Heart left ventricle (tissue), 16 donors: ENCODE measurements at regions not wholly inside any gene's neighbourhood (a gene's known extent, or its start where the extent isn't known, plus 50 kb on each side); places are given as distances from the start of the nearest gene placed in this dataset.
A peak's percentile ranks its signal among the peaks of the same experiment; 100 is the strongest.

Experiments
- ATAC-seq, 4 donors: fragments of 200-7000 bp; cut with Tn5 transposase; one replicate each; pipeline ENCODE4 v1.9.1; 2020 to 2022; ENCODE audit warnings: moderate library complexity in 4 of 4, mild to moderate bottlenecking in 3 of 4, moderate number of reproducible peaks in 1 of 4
- DNase-seq, 5 donors: peaks; one replicate each; pipeline ENCODE4 v3.0.0-alpha.2; 2020
- H3K27ac ChIP-seq, 12 donors: fragments of 200-600 bp; sonication (generic) in 4 of 12; one replicate each; pipeline versions ENCODE4 v1.5.0 to v1.8.0; 2016 to 2022; ENCODE audit warnings: mild to moderate bottlenecking in 2 of 12
- H3K27me3 ChIP-seq, 9 donors: fragments of 200-600 bp; sonication (generic) in 2 of 9; one replicate each; pipeline versions ENCODE4 v1.5.1 to v1.8.0; 2016 to 2022; ENCODE audit warnings: mild to moderate bottlenecking in 3 of 9
- H3K36me3 ChIP-seq, 9 donors: fragments of 200-600 bp; sonication (generic) in 2 of 9; one replicate each; pipeline versions ENCODE4 v1.5.0 to v1.8.0; 2018 to 2022; ENCODE audit warnings: mild to moderate bottlenecking in 2 of 9
- H3K4me1 ChIP-seq, 12 donors: fragments of 200-600 bp; sonication (generic) in 4 of 12; one replicate each; pipeline versions ENCODE4 v1.5.0 to v1.8.0; 2016 to 2022; ENCODE audit warnings: mild to moderate bottlenecking in 3 of 12
- H3K4me3 ChIP-seq, 12 donors: fragments of 200-600 bp; sonication (generic) in 4 of 12; one replicate each; pipeline versions ENCODE4 v1.5.0 to v1.8.0; 2017 to 2022; ENCODE audit warnings: mild to moderate bottlenecking in 9 of 12, moderate library complexity in 4 of 12
- H3K9me3 ChIP-seq, 12 donors: fragments of 200-600 bp; sonication (generic) in 4 of 12; one replicate each; pipeline versions ENCODE4 v1.5.0 to v1.8.0; 2016 to 2022; ENCODE audit warnings: mild to moderate bottlenecking in 1 of 12
- POLR2A ChIP-seq, 2 donors: fragments of 450-650 bp; IDR thresholded peaks; one replicate each; pipeline ENCODE4 v1.6.1; 2017; ENCODE audit warnings: antibody characterized with exemption in 2 of 2, mild to moderate bottlenecking in 2 of 2, moderate library complexity in 2 of 2
- whole genome bisulfite sequencing, 4 donors: extraction: QIAGEN DNeasy Blood & Tissue Kit in 2 of 4; methylation state at CpG; one replicate each; pipeline versions ENCODE4 v1.1.5 to v1.1.7; 2013 to 2018; 5-methylcytosine and 5-hydroxymethylcytosine counted together
- intact Hi-C, 10 donors: fragments of 100-400 bp; cut with DNase I; formaldehyde crosslinking; loops; one replicate each; pipeline versions ENCODE4 v1.11.1 to v1.14.2; 2022
- TF ChIP-seq, protein P1 (sequence below), 12 donors: fragments of 200-600 bp; sonication (generic) in 4 of 12; IDR thresholded peaks; one replicate each; pipeline versions ENCODE4 v1.5.0 to v1.8.0; 2018 to 2022; ENCODE audit warnings: antibody characterized with exemption in 12 of 12, mild to moderate bottlenecking in 5 of 12
- donor health status: ischemic (EF 13 %, LVEDD 7.1; RV severe dilation, severe dysfunction).
- donor health status: healthy with polysubstance abuse.
- donor health status: DM: no; HTN: yes; CAD: no.
- donor health status: DM: no; HTN: no; CAD: no.
- donor health status: ischemic (EF 25% LVEDD 6.9; RV normal size, moderate dysfunction).
- donor health status: ischemic (EF 25% LVEDD 5.7; RV mildly dilated, moderate dysfunction).
- donor health status: healthy.
- donor health status: DM: yes; HTN: yes; CAD: no.
- donor health status: ischemic (EF 35%, LVEDD 5.7; RV mildly dilated, moderate dysfunction).
- donor health status: nonischemic (EF 11% LVEDD 7.7; RV severe dilation, severe dysfunction).
- donor health status: DM: yes; HTN: yes; CAD: no.
- donor health status: PGD.
- donor health status: ischemic (EF 29% LVEDD 5.4; RV normal size, mild dysfunction).
- donor health status: nonischemic (EF 23%, LVEDD 6.1; RV moderate dilation, normal function).

DNA sequence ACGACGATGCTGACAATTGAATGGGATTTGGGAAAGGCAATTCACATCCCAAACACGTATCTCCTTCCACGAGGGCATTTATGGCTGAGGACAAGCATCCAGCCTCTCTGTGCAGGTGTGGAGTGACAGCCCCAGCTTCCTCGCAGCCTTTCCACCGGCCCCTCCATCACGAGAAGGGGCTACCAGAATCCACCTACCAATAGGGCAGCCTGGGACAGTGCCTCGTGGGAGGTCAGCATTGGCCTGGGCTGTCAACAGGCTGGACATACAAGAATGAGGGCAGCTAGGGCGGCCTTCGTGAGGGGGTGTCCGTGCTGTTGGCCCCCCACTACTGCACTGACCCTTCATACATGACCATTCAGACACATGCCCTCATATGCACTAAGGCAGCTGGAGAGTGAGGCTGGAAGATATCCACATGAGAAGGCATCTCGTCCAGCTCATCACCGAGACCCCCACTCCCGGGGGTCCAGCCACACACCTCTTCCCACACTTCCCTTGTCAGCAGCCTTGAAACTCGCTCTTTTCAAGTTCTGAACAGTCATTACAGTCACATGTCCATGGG lies 81.0 kb upstream of the ADRA2C start:
- DNase-seq = no peak
- TF ChIP-seq, protein P1, sequence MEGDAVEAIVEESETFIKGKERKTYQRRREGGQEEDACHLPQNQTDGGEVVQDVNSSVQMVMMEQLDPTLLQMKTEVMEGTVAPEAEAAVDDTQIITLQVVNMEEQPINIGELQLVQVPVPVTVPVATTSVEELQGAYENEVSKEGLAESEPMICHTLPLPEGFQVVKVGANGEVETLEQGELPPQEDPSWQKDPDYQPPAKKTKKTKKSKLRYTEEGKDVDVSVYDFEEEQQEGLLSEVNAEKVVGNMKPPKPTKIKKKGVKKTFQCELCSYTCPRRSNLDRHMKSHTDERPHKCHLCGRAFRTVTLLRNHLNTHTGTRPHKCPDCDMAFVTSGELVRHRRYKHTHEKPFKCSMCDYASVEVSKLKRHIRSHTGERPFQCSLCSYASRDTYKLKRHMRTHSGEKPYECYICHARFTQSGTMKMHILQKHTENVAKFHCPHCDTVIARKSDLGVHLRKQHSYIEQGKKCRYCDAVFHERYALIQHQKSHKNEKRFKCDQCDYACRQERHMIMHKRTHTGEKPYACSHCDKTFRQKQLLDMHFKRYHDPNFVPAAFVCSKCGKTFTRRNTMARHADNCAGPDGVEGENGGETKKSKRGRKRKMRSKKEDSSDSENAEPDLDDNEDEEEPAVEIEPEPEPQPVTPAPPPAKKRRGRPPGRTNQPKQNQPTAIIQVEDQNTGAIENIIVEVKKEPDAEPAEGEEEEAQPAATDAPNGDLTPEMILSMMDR (IDR thresholded peaks at IDR 0.05) = no peak
- peaks cover 0 to 30% (median 9%) of the 10 kb centered on the region in 9 donors for H3K27me3 ChIP-seq
- H3K4me1 ChIP-seq = no peaks in the 10 kb centered on the region
- 71 to 84% (median 76%) methylated on average over 11 to 15 of the region's 15 CpGs for WGBS, 4 donors
- ATAC-seq = no peak
- no peaks in the 10 kb centered on the region for H3K9me3 ChIP-seq
- H3K4me3 ChIP-seq = no peak overlapping the region
- no peaks in the 10 kb centered on the region for H3K36me3 ChIP-seq
- intact Hi-C loops = no loop called here
- H3K27ac ChIP-seq = no peak overlapping the region

DNA sequence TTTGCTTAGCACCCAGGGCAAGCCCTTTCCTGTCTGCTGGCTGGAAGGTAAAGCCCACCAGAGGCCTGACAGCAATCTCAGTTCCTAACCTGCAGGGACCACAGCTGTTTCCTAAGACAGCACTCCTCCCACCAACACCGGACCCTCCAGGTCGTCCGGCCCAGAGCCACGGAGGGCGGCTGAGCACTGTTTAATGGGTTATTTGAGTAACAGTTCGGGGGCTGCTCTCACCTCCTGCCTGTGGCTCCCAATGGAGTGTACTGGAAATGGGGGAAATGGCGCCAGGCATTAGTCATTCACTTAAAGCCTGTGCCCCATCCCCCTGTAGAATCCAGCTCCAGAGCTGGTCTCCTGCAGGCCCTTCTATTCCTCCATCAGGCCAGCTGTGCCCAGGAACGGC lies 81.6 kb upstream of the ADRA2C start:
- Histone ChIP-seq H3K27ac (no peak overlapping the region), H3K4me1 (no peaks in the 10 kb centered on the region), H3K27me3 (peaks cover 0 to 34% (median 9%) of the 10 kb centered on the region in 9 donors), H3K4me3 (no peak overlapping the region), H3K36me3 (no peaks in the 10 kb centered on the region), H3K9me3 (no peaks in the 10 kb centered on the region)
- WGBS, 4 donors = 69 to 88% (median 80%) methylated on average over 8 of the region's 8 CpGs
- TF ChIP-seq, protein P1 (IDR thresholded peaks at IDR 0.05) = no peak
- no peak for TF ChIP-seq POLR2A (IDR thresholded peaks at IDR 0.05)
- DNase-seq (no peak), ATAC-seq (no peak)
- intact Hi-C loops = no loop called here

DNA sequence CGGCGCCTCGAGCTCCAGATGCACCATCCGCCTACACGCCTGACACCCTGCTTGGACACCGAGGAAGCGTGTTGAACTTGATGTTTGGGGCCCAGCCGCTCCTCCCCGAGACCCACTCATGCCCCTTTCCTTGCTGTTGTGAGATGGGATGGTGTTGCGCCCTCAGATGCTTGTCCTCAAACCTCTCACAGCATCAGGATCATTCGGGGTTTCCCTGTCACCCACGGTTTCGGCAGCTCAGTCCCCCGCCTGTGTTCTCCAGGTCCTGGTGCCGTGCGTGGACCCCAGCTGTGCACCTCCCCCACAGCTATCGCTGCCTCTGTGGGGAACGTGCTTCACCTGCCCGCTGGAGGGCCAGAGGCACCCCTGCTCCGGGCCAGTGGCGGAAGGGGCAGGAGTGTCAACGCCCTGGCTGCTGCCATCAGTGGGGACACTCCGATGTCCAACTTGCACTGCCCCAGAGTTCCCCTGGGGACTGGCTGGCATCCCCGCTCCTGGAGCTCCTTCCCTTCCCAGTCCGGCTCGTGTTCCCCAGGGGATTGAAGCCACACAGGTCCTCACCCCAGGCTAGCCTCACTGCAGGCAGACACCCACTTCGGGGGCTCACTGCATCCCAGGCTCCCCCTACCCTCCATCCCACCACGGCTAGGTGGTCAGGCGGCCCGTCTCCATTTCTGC lies 82.3 kb upstream of the ADRA2C start:
- peaks cover 0 to 31% (median 9%) of the 10 kb centered on the region in 9 donors for H3K27me3 ChIP-seq
- no peaks in the 10 kb centered on the region for H3K36me3 ChIP-seq
- no peaks in the 10 kb centered on the region for H3K4me1 ChIP-seq
- no peak overlapping the region for H3K27ac ChIP-seq
- DNase-seq (no peak), ATAC-seq (no peak)
- intact Hi-C loops = no loop called here
- 77 to 81% (median 80%) methylated on average over 29 to 30 of the region's 30 CpGs for WGBS, 4 donors
- H3K9me3 ChIP-seq = no peaks in the 10 kb centered on the region
- no peak overlapping the region for H3K4me3 ChIP-seq
- TF ChIP-seq POLR2A (IDR thresholded peaks at IDR 0.05) = no peak
- TF ChIP-seq, protein P1 (IDR thresholded peaks at IDR 0.05) = no peak

DNA sequence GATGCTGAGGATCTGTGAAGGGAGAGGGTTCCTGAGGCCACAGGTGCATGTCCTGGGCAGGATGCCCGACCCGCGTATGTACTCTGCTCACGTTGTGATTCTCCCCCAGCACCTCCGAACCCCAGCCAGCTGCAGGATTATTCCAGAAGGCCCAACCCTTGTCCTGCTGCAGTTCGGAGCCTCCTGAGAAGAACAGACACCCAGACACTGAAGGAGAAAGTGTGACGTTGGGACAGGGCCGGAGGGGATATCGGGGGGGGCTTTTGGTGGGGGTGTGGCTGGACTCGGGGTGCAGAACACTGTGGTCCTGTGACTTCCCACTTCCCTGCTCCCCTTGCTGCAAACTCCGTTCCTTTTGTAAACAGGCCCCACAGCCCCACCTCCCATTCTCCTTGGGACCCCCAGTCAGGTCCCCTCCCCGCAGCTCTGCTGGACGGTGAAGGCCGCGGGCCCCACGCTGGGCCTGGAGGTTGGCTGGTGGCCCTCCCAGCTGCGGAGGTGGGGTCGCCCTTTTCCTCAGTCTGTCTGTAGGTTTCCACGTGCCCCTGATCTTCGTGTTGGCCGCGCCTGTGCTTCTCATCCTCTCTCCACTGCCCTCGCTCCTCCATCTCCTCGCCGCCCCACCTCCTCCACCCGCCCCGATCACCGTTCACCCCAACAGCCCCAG lies 83.0 kb upstream of the ADRA2C start:
- H3K27me3 ChIP-seq = peaks cover 0 to 32% (median 9%) of the 10 kb centered on the region in 9 donors
- ATAC-seq = no peak
- no peaks in the 10 kb centered on the region for H3K4me1 ChIP-seq
- TF ChIP-seq POLR2A (IDR thresholded peaks at IDR 0.05) = no peak
- TF ChIP-seq, protein P1 (IDR thresholded peaks at IDR 0.05) = no peak
- no peak overlapping the region for H3K4me3 ChIP-seq
- peak in 1 of 5 donors; percentile 51 for DNase-seq
- no peaks in the 10 kb centered on the region for H3K36me3 ChIP-seq
- intact Hi-C loops = no loop called here
- 78 to 83% (median 82%) methylated on average over 28 of the region's 28 CpGs for WGBS, 4 donors
- no peak overlapping the region for H3K27ac ChIP-seq
- no peaks in the 10 kb centered on the region for H3K9me3 ChIP-seq
